GM23338 (cell line): ENCODE measurements at regions not wholly inside any gene's neighbourhood (a gene's known extent, or its start where the extent isn't known, plus 50 kb on each side); places are given as distances from the start of the nearest gene placed in this dataset.

Experiments used
- ATAC-seq: fragments of 200-7000 bp; cut with Tn5 transposase; 3 replicates; pipeline ENCODE4 v1.9.1; 2020
- DNase-seq: peaks from one replicate; pipeline ENCODE4 v3.0.0-alpha.2; 2015; ENCODE audit warnings: low spot score
- H2AFZ ChIP-seq: fragments of 200-600 bp; sonication (generic); 2 replicates; pipeline ENCODE4 v1.8.0; 2016; ENCODE audit warnings: antibody characterized with exemption, mild to moderate bottlenecking, moderate library complexity
- H3F3A ChIP-seq: fragments of 200-600 bp; sonication (generic); replicated peaks from 2 replicates; pipeline ENCODE4 v1.8.0; 2017; ENCODE audit warnings: antibody characterized with exemption, mixed run types, low read depth
- H3K27ac ChIP-seq: fragments of 200-600 bp; sonication (generic); 2 replicates; pipeline ENCODE4 v1.6.1; 2016; ENCODE audit warnings: low read depth
- H3K27me3 ChIP-seq: fragments of 200-600 bp; sonication (generic); 2 replicates; pipeline ENCODE4 v1.8.0; 2016; ENCODE audit warnings: mild to moderate bottlenecking, mixed run types, moderate library complexity; ENCODE audit not compliant: insufficient read depth
- H3K36me3 ChIP-seq: fragments of 200-600 bp; sonication (generic); 2 replicates; pipeline ENCODE4 v1.8.0; 2016; ENCODE audit warnings: mild to moderate bottlenecking; ENCODE audit not compliant: insufficient read depth
- H3K4me1 ChIP-seq: fragments of 200-600 bp; sonication (generic); 2 replicates; pipeline ENCODE4 v1.8.0; 2016; ENCODE audit warnings: mild to moderate bottlenecking, moderate library complexity; ENCODE audit not compliant: insufficient read depth
- H3K4me2 ChIP-seq: fragments of 200-600 bp; sonication (generic); 2 replicates; pipeline ENCODE4 v1.7.1; 2017; ENCODE audit warnings: mixed run types
- H3K4me3 ChIP-seq: fragments of 200-600 bp; sonication (generic); 2 replicates; pipeline ENCODE4 v1.6.1; 2016; ENCODE audit warnings: mixed run types
- H3K79me2 ChIP-seq: fragments of 200-600 bp; sonication (generic); replicated peaks from 2 replicates; pipeline ENCODE4 v1.8.0; 2017; ENCODE audit warnings: mild to moderate bottlenecking; ENCODE audit not compliant: insufficient read depth
- H3K9me2 ChIP-seq: fragments of 200-600 bp; sonication (generic); 2 replicates; pipeline ENCODE4 v1.8.0; 2017; ENCODE audit not compliant: insufficient read depth
- H4K20me1 ChIP-seq: fragments of 200-600 bp; sonication (generic); replicated peaks from 2 replicates; pipeline ENCODE4 v1.8.0; 2017; ENCODE audit warnings: mild to moderate bottlenecking; ENCODE audit not compliant: insufficient read depth
- H3K27ac Mint-ChIP-seq: 2 replicates; pipeline ENCODE4 v1.8.0; 2020; ENCODE audit warnings: inconsistent platforms, mild to moderate bottlenecking, moderate library complexity, mixed read lengths
- H3K27me3 Mint-ChIP-seq: 3 replicates; pipeline ENCODE4 v1.8.0; 2022; ENCODE audit warnings: low read depth, mild to moderate bottlenecking, moderate library complexity, mixed read lengths, inconsistent platforms; ENCODE audit not compliant: insufficient read depth, poor library complexity
- H3K36me3 Mint-ChIP-seq: 3 replicates; pipeline ENCODE4 v1.8.0; 2021; ENCODE audit warnings: low read depth, mild to moderate bottlenecking, inconsistent platforms, moderate library complexity, mixed read lengths
- H3K4me1 Mint-ChIP-seq: 3 replicates; pipeline ENCODE4 v1.8.0; 2020; ENCODE audit warnings: mild to moderate bottlenecking, inconsistent platforms, mixed read lengths
- H3K4me3 Mint-ChIP-seq: 3 replicates; pipeline ENCODE4 v1.8.0; 2021; ENCODE audit warnings: moderate library complexity, mild to moderate bottlenecking, inconsistent platforms, mixed read lengths
- H3K9me3 Mint-ChIP-seq: 3 replicates; pipeline ENCODE4 v1.8.0; 2020; ENCODE audit warnings: moderate library complexity, mild to moderate bottlenecking, inconsistent platforms, mixed read lengths
- CREB1 ChIP-seq: fragments of 250-450 bp; sonication (Bioruptor Pico); IDR thresholded peaks from 2 replicates; pipeline ENCODE4 v1.5.0; 2020; ENCODE audit warnings: low read depth, mild to moderate bottlenecking, moderate library complexity
- JUNB ChIP-seq: IDR thresholded peaks from one replicate; pipeline ENCODE4 v1.6.1; 2016; ENCODE audit warnings: antibody characterized with exemption; ENCODE audit not compliant: unreplicated experiment
- NANOG ChIP-seq: IDR thresholded peaks from 2 replicates; pipeline ENCODE4 v1.6.1; 2016; ENCODE audit warnings: antibody characterized with exemption, borderline replicate concordance
- STAT1 ChIP-seq: IDR thresholded peaks from one replicate; pipeline ENCODE4 v1.6.1; 2016; ENCODE audit warnings: antibody characterized with exemption; ENCODE audit not compliant: unreplicated experiment
- TF ChIP-seq, protein P1 (sequence below): fragments of 250-450 bp; sonication (Bioruptor Pico); IDR thresholded peaks from 2 replicates; pipeline ENCODE4 v1.5.0; 2020; ENCODE audit warnings: mild to moderate bottlenecking, moderate library complexity

DNA sequence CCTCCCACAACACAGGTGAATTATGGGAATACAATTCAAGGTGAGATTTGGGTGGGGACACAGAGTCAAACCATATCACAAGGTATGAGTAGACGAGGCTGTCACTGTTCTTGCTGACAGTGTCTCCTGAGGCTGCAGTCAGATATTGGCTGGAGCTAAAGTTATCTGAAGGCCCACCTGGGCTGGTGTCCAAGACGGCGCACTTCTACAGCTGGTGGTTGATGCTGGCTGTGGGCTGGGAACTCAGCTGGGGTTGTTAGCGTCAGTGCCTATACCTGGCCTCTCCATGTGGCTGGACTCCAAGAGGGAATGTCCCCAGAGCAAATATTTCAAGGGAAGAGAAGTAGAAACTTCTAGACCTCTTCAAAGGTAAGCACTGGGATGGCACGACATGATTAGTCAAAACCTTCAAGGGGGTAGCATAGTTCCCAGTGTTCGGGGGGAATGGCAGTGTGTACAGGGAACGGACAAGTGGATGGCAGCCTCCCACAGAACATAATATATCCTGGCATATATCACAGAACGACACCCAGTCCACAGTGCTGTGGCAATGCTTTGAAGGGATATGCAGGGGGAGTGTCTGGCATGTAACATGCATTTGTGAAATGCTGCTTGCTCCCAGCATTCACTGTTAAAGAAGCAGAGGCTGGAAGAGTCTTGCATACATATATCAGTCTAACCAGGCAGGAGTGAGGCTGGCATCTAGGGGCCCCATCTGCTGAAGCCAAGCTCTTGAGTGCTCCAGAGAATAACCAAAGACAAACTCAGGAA is 126.7 kb upstream of the RFLNA start (continued):
- TF ChIP-seq, protein P1, sequence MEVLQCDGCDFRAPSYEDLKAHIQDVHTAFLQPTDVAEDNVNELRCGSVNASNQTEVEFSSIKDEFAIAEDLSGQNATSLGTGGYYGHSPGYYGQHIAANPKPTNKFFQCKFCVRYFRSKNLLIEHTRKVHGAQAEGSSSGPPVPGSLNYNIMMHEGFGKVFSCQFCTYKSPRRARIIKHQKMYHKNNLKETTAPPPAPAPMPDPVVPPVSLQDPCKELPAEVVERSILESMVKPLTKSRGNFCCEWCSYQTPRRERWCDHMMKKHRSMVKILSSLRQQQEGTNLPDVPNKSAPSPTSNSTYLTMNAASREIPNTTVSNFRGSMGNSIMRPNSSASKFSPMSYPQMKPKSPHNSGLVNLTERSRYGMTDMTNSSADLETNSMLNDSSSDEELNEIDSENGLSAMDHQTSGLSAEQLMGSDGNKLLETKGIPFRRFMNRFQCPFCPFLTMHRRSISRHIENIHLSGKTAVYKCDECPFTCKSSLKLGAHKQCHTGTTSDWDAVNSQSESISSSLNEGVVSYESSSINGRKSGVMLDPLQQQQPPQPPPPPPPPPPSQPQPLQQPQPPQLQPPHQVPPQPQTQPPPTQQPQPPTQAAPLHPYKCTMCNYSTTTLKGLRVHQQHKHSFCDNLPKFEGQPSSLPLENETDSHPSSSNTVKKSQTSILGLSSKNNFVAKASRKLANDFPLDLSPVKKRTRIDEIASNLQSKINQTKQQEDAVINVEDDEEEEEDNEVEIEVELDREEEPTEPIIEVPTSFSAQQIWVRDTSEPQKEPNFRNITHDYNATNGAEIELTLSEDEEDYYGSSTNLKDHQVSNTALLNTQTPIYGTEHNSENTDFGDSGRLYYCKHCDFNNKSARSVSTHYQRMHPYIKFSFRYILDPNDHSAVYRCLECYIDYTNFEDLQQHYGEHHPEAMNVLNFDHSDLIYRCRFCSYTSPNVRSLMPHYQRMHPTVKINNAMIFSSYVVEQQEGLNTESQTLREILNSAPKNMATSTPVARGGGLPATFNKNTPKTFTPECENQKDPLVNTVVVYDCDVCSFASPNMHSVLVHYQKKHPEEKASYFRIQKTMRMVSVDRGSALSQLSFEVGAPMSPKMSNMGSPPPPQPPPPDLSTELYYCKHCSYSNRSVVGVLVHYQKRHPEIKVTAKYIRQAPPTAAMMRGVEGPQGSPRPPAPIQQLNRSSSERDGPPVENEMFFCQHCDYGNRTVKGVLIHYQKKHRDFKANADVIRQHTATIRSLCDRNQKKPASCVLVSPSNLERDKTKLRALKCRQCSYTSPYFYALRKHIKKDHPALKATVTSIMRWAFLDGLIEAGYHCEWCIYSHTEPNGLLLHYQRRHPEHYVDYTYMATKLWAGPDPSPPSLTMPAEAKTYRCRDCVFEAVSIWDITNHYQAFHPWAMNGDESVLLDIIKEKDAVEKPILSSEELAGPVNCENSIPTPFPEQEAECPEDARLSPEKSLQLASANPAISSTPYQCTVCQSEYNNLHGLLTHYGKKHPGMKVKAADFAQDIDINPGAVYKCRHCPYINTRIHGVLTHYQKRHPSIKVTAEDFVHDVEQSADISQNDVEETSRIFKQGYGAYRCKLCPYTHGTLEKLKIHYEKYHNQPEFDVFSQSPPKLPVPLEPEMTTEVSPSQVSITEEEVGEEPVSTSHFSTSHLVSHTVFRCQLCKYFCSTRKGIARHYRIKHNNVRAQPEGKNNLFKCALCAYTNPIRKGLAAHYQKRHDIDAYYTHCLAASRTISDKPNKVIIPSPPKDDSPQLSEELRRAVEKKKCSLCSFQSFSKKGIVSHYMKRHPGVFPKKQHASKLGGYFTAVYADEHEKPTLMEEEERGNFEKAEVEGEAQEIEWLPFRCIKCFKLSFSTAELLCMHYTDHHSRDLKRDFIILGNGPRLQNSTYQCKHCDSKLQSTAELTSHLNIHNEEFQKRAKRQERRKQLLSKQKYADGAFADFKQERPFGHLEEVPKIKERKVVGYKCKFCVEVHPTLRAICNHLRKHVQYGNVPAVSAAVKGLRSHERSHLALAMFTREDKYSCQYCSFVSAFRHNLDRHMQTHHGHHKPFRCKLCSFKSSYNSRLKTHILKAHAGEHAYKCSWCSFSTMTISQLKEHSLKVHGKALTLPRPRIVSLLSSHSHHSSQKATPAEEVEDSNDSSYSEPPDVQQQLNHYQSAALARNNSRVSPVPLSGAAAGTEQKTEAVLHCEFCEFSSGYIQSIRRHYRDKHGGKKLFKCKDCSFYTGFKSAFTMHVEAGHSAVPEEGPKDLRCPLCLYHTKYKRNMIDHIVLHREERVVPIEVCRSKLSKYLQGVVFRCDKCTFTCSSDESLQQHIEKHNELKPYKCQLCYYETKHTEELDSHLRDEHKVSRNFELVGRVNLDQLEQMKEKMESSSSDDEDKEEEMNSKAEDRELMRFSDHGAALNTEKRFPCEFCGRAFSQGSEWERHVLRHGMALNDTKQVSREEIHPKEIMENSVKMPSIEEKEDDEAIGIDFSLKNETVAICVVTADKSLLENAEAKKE (CRISPR knock-in tag) = no peak
- TF ChIP-seq STAT1 (no peak), NANOG (no peak)

DNA sequence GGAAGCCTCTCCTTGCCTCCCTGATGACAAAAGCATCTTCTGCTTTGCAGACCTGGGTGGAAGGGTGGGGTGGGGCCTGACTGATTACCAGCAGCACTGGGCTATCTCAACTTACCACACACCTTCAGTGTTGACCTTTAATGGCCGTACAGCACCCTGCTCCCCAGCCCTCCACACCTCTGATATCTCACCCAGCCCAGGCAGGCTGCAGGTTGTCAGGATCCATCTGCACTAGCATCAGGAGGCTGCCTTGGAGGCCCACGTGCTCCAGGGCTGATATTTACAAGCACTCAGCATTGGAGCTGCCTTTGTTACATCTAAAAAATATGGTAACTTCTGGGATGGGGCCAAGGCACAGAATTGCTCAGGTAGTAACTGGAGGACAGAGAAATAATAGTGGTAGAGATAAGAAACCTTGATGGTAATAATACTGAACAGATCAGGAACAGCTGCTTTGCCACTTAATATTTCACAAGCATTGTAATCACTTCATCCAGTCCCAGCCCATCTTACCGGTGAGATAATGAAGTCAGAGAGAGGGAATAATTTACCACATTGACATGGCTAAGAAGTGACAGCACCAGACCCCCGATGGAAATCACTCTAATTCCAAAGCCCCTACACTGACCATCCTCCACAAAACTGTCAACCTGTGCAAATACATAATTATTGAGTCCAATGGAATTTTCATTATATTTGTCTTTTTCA is 125.2 kb upstream of the RFLNA start:
- H3K4me2 ChIP-seq = no peak overlapping the region
- no peak for ATAC-seq
- H3K27me3 ChIP-seq = no peaks in the 10 kb centered on the region
- H3K4me3 Mint-ChIP-seq = no peak overlapping the region
- H3K36me3 ChIP-seq = peaks cover 8% of the 10 kb centered on the region; the same call in 1 of the 2 replicates
- H3K27me3 Mint-ChIP-seq = peaks cover 3% of the 10 kb centered on the region
- H3K4me1 Mint-ChIP-seq = no peaks in the 10 kb centered on the region; the same call in 2 of the 3 replicates
- H3K27ac ChIP-seq = no peak overlapping the region
- H3K9me3 Mint-ChIP-seq = peaks cover 34% of the 10 kb centered on the region
- no peak overlapping the region for H3K27ac Mint-ChIP-seq
- H3K9me2 ChIP-seq = 0 out of 2 replicates have a peak, but pooled peaks cover 4% of the 10 kb centered on the region
- no peaks in the 10 kb centered on the region for H3F3A ChIP-seq
- H3K79me2 ChIP-seq = no peaks in the 10 kb centered on the region
- no peak overlapping the region for H3K4me3 ChIP-seq
- DNase-seq = no peak
- no peaks in the 10 kb centered on the region for H4K20me1 ChIP-seq
- no peaks in the 10 kb centered on the region for H3K4me1 ChIP-seq
- no peak for TF ChIP-seq CREB1 (CRISPR knock-in tag)
- peak; percentile 17 for TF ChIP-seq JUNB
- peaks cover 25% of the 10 kb centered on the region for H3K36me3 Mint-ChIP-seq
- H2AFZ ChIP-seq = no peak overlapping the region
